KMS-11 (cell line): ENCODE measurements at regions not wholly inside any gene's neighbourhood (a gene's known extent, or its start where the extent isn't known, plus 50 kb on each side); places are given as distances from the start of the nearest gene placed in this dataset.

Experiments
- H2AFZ ChIP-seq: fragments of 200-600 bp; sonication (generic); 2 replicates; pipeline ENCODE4 v1.6.1; 2016; ENCODE audit warnings: antibody characterized with exemption, mixed run types, low read depth
- H3K27ac ChIP-seq: fragments of 200-600 bp; sonication (generic); 2 replicates; pipeline ENCODE4 v1.6.1; 2016; ENCODE audit warnings: mild to moderate bottlenecking, mixed run types
- H3K27me3 ChIP-seq: fragments of 200-600 bp; sonication (generic); 2 replicates; pipeline ENCODE4 v1.6.1; 2017; ENCODE audit warnings: mild to moderate bottlenecking, low read depth, mixed run types, moderate library complexity; ENCODE audit not compliant: insufficient read depth
- H3K36me3 ChIP-seq: fragments of 200-600 bp; sonication (generic); 2 replicates; pipeline ENCODE4 v1.6.1; 2017; ENCODE audit warnings: mild to moderate bottlenecking, mixed run types; ENCODE audit not compliant: insufficient read depth
- H3K4me1 ChIP-seq: fragments of 200-600 bp; sonication (generic); 2 replicates; pipeline ENCODE4 v1.6.1; 2016; ENCODE audit warnings: mild to moderate bottlenecking, low read depth, mixed run types; ENCODE audit not compliant: poor library complexity, severe bottlenecking
- H3K4me2 ChIP-seq: fragments of 200-600 bp; sonication (generic); 2 replicates; pipeline ENCODE4 v1.7.0; 2016; ENCODE audit warnings: mild to moderate bottlenecking, mixed run types
- H3K4me3 ChIP-seq: fragments of 200-600 bp; sonication (generic); IDR thresholded peaks from 2 replicates; pipeline ENCODE4 v1.6.1; 2017; ENCODE audit warnings: low read depth, low read length, mixed read lengths; ENCODE audit not compliant: insufficient read depth
- H3K79me2 ChIP-seq: fragments of 200-600 bp; sonication (generic); 2 replicates; pipeline ENCODE4 v1.6.1; 2016; ENCODE audit warnings: low read depth, mixed run types; ENCODE audit not compliant: insufficient read depth
- H3K9ac ChIP-seq: fragments of 200-600 bp; sonication (generic); 2 replicates; pipeline ENCODE4 v1.6.1; 2016; ENCODE audit warnings: mild to moderate bottlenecking, mixed run types
- H4K20me1 ChIP-seq: fragments of 200-600 bp; sonication (generic); 2 replicates; pipeline ENCODE4 v1.6.1; 2016; ENCODE audit warnings: mild to moderate bottlenecking, mixed run types; ENCODE audit not compliant: insufficient read depth
- CTCF ChIP-seq: fragments of 200-600 bp; sonication (generic); conservative IDR thresholded peaks from 2 replicates; pipeline ENCODE4 v1.6.1; 2017; ENCODE audit warnings: low read depth, mild to moderate bottlenecking, antibody characterized with exemption, low read length, moderate library complexity, mixed read lengths

GRCh38 chr20:22339091-22339881 lies 245.1 kb downstream of the FOXA2 start:
- Histone ChIP-seq H3K9ac (no peak overlapping the region), H3K36me3 (no peaks in the 10 kb centered on the region), H3K4me1 (no peaks in the 10 kb centered on the region), H3K4me3 (no peak overlapping the region), H4K20me1 (no peaks in the 10 kb centered on the region), H3K27ac (no peak overlapping the region), H3K79me2 (no peaks in the 10 kb centered on the region), H3K4me2 (no peak overlapping the region), H2AFZ (no peak overlapping the region), H3K27me3 (no peaks in the 10 kb centered on the region)
- TF ChIP-seq CTCF = peak; percentile 77

- H3K36me3 ChIP-seq = no peaks in the 10 kb centered on the region
- H3K79me2 ChIP-seq = no peaks in the 10 kb centered on the region
These were observed 246.1 kb downstream of the FOXA2 start for GRCh38 chr20:22338140-22338708.

GRCh38 chr20:22335210-22335609 lies 249.2 kb downstream of the FOXA2 start:
- H3K27ac ChIP-seq = no peak overlapping the region

More at GRCh38 chr20:22338140-22338708, 246.1 kb downstream of the FOXA2 start:
- Histone ChIP-seq H3K9ac (no peak overlapping the region), H2AFZ (no peak overlapping the region), H3K4me3 (no peak overlapping the region), H3K4me2 (no peak overlapping the region), H3K27ac (no peak overlapping the region), H4K20me1 (no peaks in the 10 kb centered on the region), H3K4me1 (no peaks in the 10 kb centered on the region), H3K27me3 (no peaks in the 10 kb centered on the region)
- TF ChIP-seq CTCF = no peak

DNA sequence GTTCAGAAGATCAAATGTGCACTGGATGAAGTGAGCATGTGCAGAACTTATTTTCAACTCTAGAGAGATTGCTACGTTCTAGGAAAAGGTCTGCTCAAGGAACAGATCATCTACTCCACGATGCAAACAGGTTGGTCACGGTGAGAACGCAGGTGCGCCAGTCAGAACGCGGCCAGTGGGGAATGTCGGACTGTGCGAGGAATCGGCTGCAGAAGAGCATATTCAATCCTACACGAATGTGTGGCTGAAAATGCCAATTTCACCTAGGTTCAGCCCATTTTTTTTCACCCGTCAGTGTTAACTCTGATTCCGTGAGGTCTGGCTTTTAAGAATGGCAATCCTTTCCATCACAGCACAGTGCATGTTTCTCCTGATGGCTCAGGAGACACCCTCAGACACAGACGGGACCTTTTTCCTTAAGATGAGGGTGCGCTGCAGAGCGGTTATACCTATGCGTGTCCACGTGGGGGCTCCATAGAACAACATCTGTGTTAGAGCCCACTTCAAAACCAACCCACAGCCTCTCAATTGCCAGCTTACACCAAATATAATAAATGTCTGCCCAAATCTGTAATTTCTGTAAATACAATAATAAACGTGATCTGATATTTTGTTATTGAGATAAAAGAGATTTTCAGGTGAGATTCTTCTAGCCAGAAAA lies 250.4 kb downstream of the FOXA2 start:
- Histone ChIP-seq H3K79me2 (no peaks in the 10 kb centered on the region), H3K4me2 (no peak overlapping the region), H3K27me3 (no peaks in the 10 kb centered on the region), H4K20me1 (no peaks in the 10 kb centered on the region), H3K36me3 (no peaks in the 10 kb centered on the region), H3K9ac (no peak overlapping the region), H3K4me3 (no peak overlapping the region), H2AFZ (no peak overlapping the region), H3K4me1 (no peaks in the 10 kb centered on the region), H3K27ac (no peak overlapping the region)
- TF ChIP-seq CTCF = peak; percentile 64

More at GRCh38 chr20:22335210-22335609, 249.2 kb downstream of the FOXA2 start:
- Histone ChIP-seq H3K9ac (no peak overlapping the region), H3K4me2 (no peak overlapping the region), H3K36me3 (no peaks in the 10 kb centered on the region), H3K4me1 (no peaks in the 10 kb centered on the region), H3K27me3 (no peaks in the 10 kb centered on the region), H3K4me3 (no peak overlapping the region), H2AFZ (no peak overlapping the region), H4K20me1 (no peaks in the 10 kb centered on the region), H3K79me2 (no peaks in the 10 kb centered on the region)
- no peak for TF ChIP-seq CTCF
